ENCODE measurements at regions not wholly inside any gene's neighbourhood (a gene's known extent, or its start where the extent isn't known, plus 50 kb on each side); places are given as distances from the start of the nearest gene placed in this dataset.

GRCh38 chr4:156098805-156099204 lies 145.1 kb upstream of the CTSO start:
- DNase-seq, result no peak
- no peaks in the 10 kb centered on the region for H3K9me3 ChIP-seq (ENCODE audit: control insufficient read depth, low read length)
- Mint-ChIP-seq H3K27me3 (ENCODE audit: insufficient read depth) (no peaks in the 10 kb centered on the region), H3K9me3 (no peaks in the 10 kb centered on the region), H3K27ac (no peak overlapping the region), H3K36me3 (ENCODE audit: low read depth) (no peaks in the 10 kb centered on the region), H3K4me1 (no peaks in the 10 kb centered on the region), H3K4me3 (no peak overlapping the region)
- no peak overlapping the region for H3K4me3 ChIP-seq (ENCODE audit: low read length)
- H3K36me3 ChIP-seq (ENCODE audit: control insufficient read depth, insufficient read depth, low read length), result no peaks in the 10 kb centered on the region
- H3K27me3 ChIP-seq (ENCODE audit: control insufficient read depth, insufficient read depth, low read length, poor library complexity, severe bottlenecking), result no peaks in the 10 kb centered on the region
- TF ChIP-seq, protein P1, sequence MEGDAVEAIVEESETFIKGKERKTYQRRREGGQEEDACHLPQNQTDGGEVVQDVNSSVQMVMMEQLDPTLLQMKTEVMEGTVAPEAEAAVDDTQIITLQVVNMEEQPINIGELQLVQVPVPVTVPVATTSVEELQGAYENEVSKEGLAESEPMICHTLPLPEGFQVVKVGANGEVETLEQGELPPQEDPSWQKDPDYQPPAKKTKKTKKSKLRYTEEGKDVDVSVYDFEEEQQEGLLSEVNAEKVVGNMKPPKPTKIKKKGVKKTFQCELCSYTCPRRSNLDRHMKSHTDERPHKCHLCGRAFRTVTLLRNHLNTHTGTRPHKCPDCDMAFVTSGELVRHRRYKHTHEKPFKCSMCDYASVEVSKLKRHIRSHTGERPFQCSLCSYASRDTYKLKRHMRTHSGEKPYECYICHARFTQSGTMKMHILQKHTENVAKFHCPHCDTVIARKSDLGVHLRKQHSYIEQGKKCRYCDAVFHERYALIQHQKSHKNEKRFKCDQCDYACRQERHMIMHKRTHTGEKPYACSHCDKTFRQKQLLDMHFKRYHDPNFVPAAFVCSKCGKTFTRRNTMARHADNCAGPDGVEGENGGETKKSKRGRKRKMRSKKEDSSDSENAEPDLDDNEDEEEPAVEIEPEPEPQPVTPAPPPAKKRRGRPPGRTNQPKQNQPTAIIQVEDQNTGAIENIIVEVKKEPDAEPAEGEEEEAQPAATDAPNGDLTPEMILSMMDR (conservative IDR thresholded peaks at IDR 0.05), result no peak
- 89 to 92% methylated on average over 4 of the region's 4 CpGs for WGBS, 2 experiments (ENCODE audit: insufficient coverage in 1 of 2, insufficient read length in 1 of 2)
- H3K9ac ChIP-seq (ENCODE audit: extremely low read depth, low read length, poor library complexity, severe bottlenecking), result no peak overlapping the region
- no peak overlapping the region for H3K27ac ChIP-seq (ENCODE audit: low read depth, low read length)
- H3K4me1 ChIP-seq (ENCODE audit: control insufficient read depth, insufficient read depth, low read length), result no peaks in the 10 kb centered on the region

GRCh38 chr4:156085100-156085499 lies 131.4 kb upstream of the CTSO start:
- no peaks in the 10 kb centered on the region for H3K36me3 ChIP-seq (ENCODE audit: control insufficient read depth, insufficient read depth, low read length)
- TF ChIP-seq, protein P1 (conservative IDR thresholded peaks at IDR 0.05), result no peak
- H3K4me3 ChIP-seq (ENCODE audit: low read length), result no peak overlapping the region
- Mint-ChIP-seq H3K27me3 (ENCODE audit: insufficient read depth) (no peaks in the 10 kb centered on the region), H3K9me3 (peaks cover 5% of the 10 kb centered on the region), H3K4me3 (no peak overlapping the region), H3K4me1 (peaks cover 5% of the 10 kb centered on the region), H3K36me3 (ENCODE audit: low read depth) (peaks cover 2% of the 10 kb centered on the region), H3K27ac (no peak overlapping the region)
- H3K9me3 ChIP-seq (ENCODE audit: control insufficient read depth, low read length), result peaks cover 29% of the 10 kb centered on the region
- H3K4me1 ChIP-seq (ENCODE audit: control insufficient read depth, insufficient read depth, low read length), result no peaks in the 10 kb centered on the region
- no peak overlapping the region for H3K27ac ChIP-seq (ENCODE audit: low read depth, low read length)
- H3K27me3 ChIP-seq (ENCODE audit: control insufficient read depth, insufficient read depth, low read length, poor library complexity, severe bottlenecking), result no peaks in the 10 kb centered on the region
- H3K9ac ChIP-seq (ENCODE audit: extremely low read depth, low read length, poor library complexity, severe bottlenecking), result no peak overlapping the region
- no peak for DNase-seq

DNA sequence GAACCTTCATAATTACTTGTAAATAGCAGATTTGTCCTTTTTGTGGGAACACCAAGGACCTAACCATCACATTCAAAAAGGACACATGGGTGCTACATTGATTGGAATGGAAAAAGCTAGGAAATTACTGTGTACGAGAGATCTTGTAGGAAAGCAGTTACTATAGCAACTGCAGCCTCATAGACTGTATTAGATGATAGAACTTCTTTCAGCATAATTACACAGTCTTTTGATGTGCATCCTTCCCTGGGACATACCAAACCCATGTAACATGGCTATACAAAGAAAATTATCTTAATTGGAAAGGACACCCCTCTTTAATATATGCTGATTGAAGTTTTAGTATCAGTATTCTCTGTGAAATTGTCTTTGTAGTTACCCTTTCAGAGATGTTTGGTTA lies 130.7 kb upstream of the CTSO start:
- H3K27me3 ChIP-seq (ENCODE audit: control insufficient read depth, insufficient read depth, low read length, poor library complexity, severe bottlenecking), result no peaks in the 10 kb centered on the region
- Mint-ChIP-seq H3K27ac (no peak overlapping the region), H3K36me3 (ENCODE audit: low read depth) (peaks cover 2% of the 10 kb centered on the region), H3K27me3 (ENCODE audit: insufficient read depth) (no peaks in the 10 kb centered on the region), H3K9me3 (peaks cover 5% of the 10 kb centered on the region), H3K4me3 (no peak overlapping the region), H3K4me1 (peaks cover 5% of the 10 kb centered on the region)
- 100% methylated on average over 1 of the region's 1 CpG; no CpG with 5 or more reads in 1 of the 2 experiments for WGBS, 2 experiments (ENCODE audit: insufficient coverage in 1 of 2, insufficient read length in 1 of 2)
- H3K9me3 ChIP-seq (ENCODE audit: control insufficient read depth, low read length), result peaks cover 31% of the 10 kb centered on the region
- H3K36me3 ChIP-seq (ENCODE audit: control insufficient read depth, insufficient read depth, low read length), result no peaks in the 10 kb centered on the region
- no peaks in the 10 kb centered on the region for H3K4me1 ChIP-seq (ENCODE audit: control insufficient read depth, insufficient read depth, low read length)
- no peak overlapping the region for H3K27ac ChIP-seq (ENCODE audit: low read depth, low read length)
- H3K9ac ChIP-seq (ENCODE audit: extremely low read depth, low read length, poor library complexity, severe bottlenecking), result no peak overlapping the region
- DNase-seq, result no peak
- no peak overlapping the region for H3K4me3 ChIP-seq (ENCODE audit: low read length)
- TF ChIP-seq, protein P1 (conservative IDR thresholded peaks at IDR 0.05), result no peak
